DMS 273 (cell line): ENCODE measurements at regions not wholly inside any gene's neighbourhood (a gene's known extent, or its start where the extent isn't known, plus 50 kb on each side); places are given as distances from the start of the nearest gene placed in this dataset.

Experiments used
- DNase-seq: peaks from one replicate; lab custom pipeline; 2025; ENCODE audit not compliant: unreplicated experiment; lab: John Stamatoyannopoulos, UW

DNA sequence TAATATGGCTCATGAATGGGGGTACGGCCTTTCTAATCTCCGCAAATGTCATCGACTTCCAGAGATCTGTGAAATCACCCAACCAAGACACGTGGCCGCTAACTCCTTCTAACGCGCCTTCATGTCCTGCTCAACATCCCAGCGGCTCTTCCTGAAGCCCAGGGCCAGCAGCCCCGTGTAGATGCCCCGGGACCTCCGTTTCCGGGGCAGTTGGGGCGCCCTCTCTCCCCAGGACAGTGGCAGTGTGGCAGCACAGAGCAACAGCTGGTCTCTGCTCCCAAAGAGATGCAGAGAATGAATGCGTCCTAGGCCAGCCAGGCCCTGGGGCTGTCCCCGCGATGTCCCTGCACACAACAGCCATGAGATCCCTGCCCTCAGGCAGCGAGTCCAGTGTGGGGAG is 153.5 kb downstream of the RBFOX3 start:
- no peak for DNase-seq

DNA sequence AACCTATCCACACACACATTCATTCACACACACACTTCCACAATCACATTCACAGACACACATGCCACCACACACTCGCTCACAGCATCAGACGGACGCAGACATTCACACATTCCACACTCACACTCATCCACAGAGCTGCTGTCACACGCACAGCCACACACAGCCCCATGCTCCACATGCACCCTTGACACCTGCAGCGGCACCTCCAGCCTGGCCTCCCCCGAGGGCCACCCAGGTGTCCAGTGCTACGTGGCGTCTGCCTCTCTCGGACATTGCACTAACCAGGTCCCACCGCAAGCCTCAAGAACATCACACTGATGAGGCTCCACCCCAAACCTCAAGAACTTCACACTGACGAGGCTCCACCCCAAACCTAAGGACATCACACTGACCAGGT is 155.2 kb downstream of the RBFOX3 start:
- DNase-seq = no peak

- DNase-seq = no peak
Observed at GRCh38 chr17:79454826-79455225, 156.0 kb downstream of the RBFOX3 start.

DNA sequence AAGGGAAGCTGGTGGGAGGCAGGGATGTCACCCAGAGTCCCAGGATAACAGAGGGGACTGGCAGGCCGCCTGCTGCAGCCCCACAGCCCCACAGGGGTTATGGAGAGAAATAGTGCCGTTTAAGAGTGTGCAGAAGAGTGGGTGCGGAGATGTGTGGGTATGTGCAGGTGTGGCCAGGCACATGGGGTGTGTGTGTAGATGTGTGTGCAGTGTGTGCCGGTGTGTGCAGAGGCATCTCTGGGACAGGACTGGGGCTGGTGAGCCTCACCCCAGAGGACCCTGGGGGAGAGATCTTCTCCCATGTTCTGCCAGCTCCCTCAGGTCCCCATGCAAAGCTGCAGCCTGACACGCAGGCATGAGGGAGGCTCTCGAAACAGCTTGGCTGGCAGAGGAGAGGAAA is 157.4 kb downstream of the RBFOX3 start:
- no peak for DNase-seq

- no peak for DNase-seq
Observed at GRCh38 chr17:79452706-79453105, 158.1 kb downstream of the RBFOX3 start.

DNA sequence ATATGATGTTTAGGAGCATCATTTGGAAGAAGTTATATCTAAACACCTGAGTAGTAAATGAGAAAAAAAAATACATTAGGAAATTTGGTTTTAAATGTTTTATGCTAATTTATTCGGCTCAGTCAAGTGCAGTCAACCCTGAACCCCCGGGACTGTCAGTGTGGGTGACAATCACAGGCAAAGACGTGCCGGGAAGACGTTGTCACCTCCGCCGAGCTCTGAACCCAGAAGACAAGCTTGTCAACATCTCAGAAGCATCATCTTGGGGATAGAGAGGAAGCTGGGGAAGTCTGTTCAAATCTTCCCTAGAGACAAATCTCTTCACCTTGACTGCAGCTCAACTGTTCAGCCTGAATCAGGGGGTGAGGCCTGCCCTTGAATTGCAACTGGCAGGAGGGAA is 159.7 kb downstream of the RBFOX3 start:
- DNase-seq = no peak

- DNase-seq = peak; percentile 36
Observed at GRCh38 chr17:79446399-79447009, 164.3 kb downstream of the RBFOX3 start.

- DNase-seq = peak; percentile 90
Observed at GRCh38 chr17:79444198-79444597, 166.7 kb downstream of the RBFOX3 start.

- no peak for DNase-seq
Observed at GRCh38 chr17:79443026-79443425, 167.8 kb downstream of the RBFOX3 start.

- DNase-seq = no peak
Observed at GRCh38 chr17:79441356-79442160, 169.3 kb downstream of the RBFOX3 start.

DNA sequence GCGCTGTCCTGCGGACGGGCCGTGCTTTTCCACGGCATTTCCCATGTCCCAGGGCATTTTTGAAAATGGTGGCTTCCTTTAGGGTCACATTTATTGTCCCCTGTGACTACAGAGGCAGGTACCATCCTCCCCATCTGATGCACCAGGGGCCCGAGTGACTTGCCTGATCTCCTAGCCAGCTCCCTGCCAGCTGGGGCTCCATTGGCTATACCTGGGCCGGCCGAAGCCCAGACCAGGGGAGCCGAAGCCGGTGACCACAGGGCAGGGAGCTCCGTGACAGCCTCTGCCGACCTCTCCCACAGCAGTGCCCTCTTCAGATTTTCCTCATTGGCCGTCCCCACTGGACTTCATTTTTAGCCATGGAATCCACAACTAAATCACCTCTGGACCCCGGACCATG is 170.6 kb downstream of the RBFOX3 start:
- no peak for DNase-seq

GRCh38 chr17:79439493-79439892 is 171.4 kb downstream of the RBFOX3 start:
- DNase-seq = no peak

- no peak for DNase-seq
Observed at GRCh38 chr17:79438546-79439334, 172.1 kb downstream of the RBFOX3 start.

DNA sequence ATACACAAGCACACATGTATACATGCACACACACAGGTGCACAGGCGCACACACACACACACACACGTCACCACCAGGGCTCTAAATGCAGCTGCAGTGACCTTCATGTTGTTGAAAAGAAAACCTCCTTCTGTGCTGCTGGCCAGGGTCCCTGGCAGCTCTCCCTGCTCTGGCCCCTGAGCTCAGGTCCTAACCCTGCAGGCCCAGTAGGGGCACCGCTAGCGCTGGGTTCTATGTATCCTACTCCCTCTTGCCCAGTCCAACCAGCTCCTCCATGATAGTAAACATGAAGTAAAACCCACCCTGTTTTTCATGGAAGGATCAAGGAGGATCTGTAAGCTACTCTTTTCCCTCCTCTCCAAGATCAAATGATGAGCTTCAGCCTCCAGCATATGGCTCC is 172.8 kb downstream of the RBFOX3 start:
- peak; percentile 36 for DNase-seq

DNA sequence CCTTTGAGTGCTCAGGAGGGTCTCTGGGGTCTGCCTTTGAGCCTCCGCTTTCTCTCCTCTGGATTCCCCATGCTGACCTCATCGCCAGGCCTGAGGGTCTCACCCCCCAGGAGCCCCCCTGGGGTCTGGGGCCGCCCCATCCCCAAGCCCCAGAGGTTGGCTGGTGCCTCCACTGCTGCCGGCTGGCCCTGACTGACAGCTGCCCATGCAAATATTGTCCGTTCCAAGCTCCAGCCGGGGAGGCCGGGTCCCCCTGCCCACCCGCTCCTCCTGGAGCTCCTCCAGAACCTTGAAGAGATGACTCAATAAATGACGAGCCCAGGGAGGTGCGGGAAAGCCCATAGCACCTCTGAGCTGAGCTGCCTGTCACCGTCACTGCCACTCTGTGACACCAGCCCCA is 173.8 kb downstream of the RBFOX3 start:
- DNase-seq = no peak

DNA sequence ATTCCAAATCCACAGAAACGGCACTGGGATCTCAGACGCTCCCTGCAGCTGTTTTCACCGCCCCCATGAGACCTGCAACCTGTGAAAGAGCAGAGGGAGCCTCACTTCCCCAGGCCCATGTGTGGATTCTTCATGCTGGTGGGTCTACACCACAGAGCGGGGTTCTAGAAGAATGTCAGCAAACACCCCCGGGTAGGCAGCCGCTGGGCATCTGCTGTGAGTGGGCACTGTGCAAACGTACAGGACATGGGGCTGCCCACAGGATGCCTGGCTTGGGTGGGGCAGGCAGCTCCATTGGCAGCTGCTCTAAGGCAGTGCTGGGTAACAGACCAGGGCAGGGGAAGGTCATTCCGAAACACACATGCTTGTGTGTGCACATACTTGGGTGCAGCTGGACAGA is 174.9 kb downstream of the RBFOX3 start:
- DNase-seq = no peak

GRCh38 chr17:79435296-79435695 is 175.6 kb downstream of the RBFOX3 start:
- DNase-seq = no peak

- no peak for DNase-seq
Observed at GRCh38 chr17:79434215-79434614, 176.6 kb downstream of the RBFOX3 start.

- DNase-seq = no peak
Observed at GRCh38 chr17:79433379-79433778, 177.5 kb downstream of the RBFOX3 start.

- no peak for DNase-seq
Observed at GRCh38 chr17:79431175-79431574, 179.7 kb downstream of the RBFOX3 start.

DNA sequence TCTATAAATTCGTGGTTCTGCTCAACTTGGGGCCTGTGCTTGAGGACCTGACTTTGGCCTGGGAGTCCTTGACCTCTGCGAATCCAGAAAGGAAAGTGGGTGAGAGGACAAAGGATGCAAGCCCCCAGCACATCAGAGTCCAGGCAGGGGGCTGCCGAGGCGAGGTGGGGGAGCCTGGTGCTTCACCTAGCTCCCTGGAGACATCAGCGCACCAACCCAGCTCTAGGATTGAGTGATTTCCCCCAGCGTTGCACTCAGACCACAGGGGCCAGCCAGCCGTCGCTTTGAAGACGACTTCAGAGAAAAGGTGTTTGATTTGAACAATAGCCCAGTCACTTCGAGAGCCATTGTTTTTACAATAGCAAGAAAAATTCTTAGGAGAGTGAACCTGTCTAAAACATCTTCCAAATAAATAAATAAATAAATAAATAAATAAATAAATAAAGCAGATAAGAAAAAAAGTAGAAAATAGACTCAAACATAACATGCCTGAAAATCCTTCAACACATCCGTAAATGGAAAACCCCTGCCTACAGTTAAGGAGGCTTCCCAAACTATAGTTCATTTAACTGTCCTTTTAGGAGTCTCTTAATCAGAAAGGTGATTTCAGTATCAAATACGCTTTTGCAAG is 180.9 kb downstream of the RBFOX3 start:
- no peak for DNase-seq

DNA sequence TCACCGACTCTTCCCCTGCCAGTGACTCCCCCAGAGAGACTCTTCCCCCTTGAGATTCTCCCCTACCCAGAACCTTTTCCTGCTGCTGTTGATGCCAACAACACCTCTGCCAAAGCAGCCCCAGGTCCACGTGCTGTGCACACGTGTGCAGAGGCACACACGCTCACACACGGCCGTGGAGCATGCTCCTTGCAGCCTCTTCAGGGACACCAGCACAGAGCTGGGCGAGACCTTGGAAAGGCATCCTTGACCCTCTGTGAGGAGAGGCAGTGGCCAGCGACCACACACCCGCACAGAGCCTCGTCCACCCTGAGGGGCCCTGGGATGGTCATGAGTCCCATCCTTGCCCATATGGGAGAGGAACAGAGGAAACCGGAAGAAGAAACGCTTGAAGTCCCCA is 181.9 kb downstream of the RBFOX3 start:
- no peak for DNase-seq
